MCF 10A (cell line): ENCODE measurements at regions not wholly inside any gene's neighbourhood (a gene's known extent, or its start where the extent isn't known, plus 50 kb on each side); places are given as distances from the start of the nearest gene placed in this dataset.

Source experiments
- BruUV-seq: library from RNA; stranded (reverse); fragments of 400-500 nt; replicated peaks from 2 replicates; lab custom pipeline; 2021; lab: Mats Ljungman, UMichigan
- CTCF ChIA-PET: fragments of 300-600 bp; sonication (Branson Sonifier 250); formaldehyde crosslinking; extraction: SDS; loops from one replicate; lab custom pipeline; 2021; ENCODE audit warnings: antibody characterized with exemption, inconsistent platforms; lab: Yijun Ruan, JAX
- POLR2A ChIA-PET: fragments of 300-600, 350-650 bp; sonication (Branson Sonifier 250); formaldehyde crosslinking; extraction: SDS; loops from one replicate; lab custom pipeline; 2020; ENCODE audit warnings: antibody characterized with exemption, inconsistent platforms; lab: Yijun Ruan, JAX
- DNase-seq: peaks from one replicate; pipeline ENCODE4 v3.0.0-alpha.2; 2018; ENCODE audit not compliant: unreplicated experiment
- H3K27ac Mint-ChIP-seq: one replicate; pipeline ENCODE4 v1.8.0; 2022; ENCODE audit warnings: mild to moderate bottlenecking, low read depth, mixed read lengths; ENCODE audit not compliant: unreplicated experiment
- H3K27me3 Mint-ChIP-seq: one replicate; pipeline ENCODE4 v1.8.0; 2022; ENCODE audit warnings: mixed read lengths; ENCODE audit not compliant: insufficient read depth, unreplicated experiment
- H3K36me3 Mint-ChIP-seq: one replicate; pipeline ENCODE4 v1.8.0; 2022; ENCODE audit warnings: mild to moderate bottlenecking, moderate library complexity, mixed read lengths; ENCODE audit not compliant: insufficient read depth, unreplicated experiment
- H3K4me1 Mint-ChIP-seq: one replicate; pipeline ENCODE4 v1.8.0; 2022; ENCODE audit warnings: mixed read lengths; ENCODE audit not compliant: insufficient read depth, unreplicated experiment
- H3K4me3 Mint-ChIP-seq: one replicate; pipeline ENCODE4 v1.8.0; 2022; ENCODE audit warnings: mild to moderate bottlenecking, moderate library complexity, mixed read lengths; ENCODE audit not compliant: unreplicated experiment
- H3K9me3 Mint-ChIP-seq: one replicate; pipeline ENCODE4 v1.8.0; 2022; ENCODE audit warnings: mixed read lengths; ENCODE audit not compliant: unreplicated experiment
- CTCF ChIP-seq: fragments of 200-600 bp; IDR thresholded peaks from one replicate; pipeline ENCODE4 v1.8.0; 2022; ENCODE audit warnings: antibody characterized with exemption, mild to moderate bottlenecking; ENCODE audit not compliant: unreplicated experiment
- intact Hi-C: fragments of 100-400 bp; cut with micrococcal nuclease; formaldehyde crosslinking; loops from 2 replicates; pipeline ENCODE4 v1.14.1; 2022

- no peak for DNase-seq
- intact Hi-C loops = no loop called here
- no TSS peak for BruUV-seq
- TF ChIP-seq CTCF = no peak
- Mint-ChIP-seq H3K27me3 (no peaks in the 10 kb centered on the region), H3K27ac (no peak overlapping the region), H3K4me3 (no peak overlapping the region), H3K4me1 (peaks cover 6% of the 10 kb centered on the region), H3K36me3 (no peaks in the 10 kb centered on the region), H3K9me3 (no peaks in the 10 kb centered on the region)
- POLR2A ChIA-PET = no interaction called here
- CTCF ChIA-PET = no interaction called here
Measured at GRCh38 chr3:165553371-165553770, 283.9 kb downstream of the BCHE start.

- Mint-ChIP-seq H3K27ac (no peak overlapping the region), H3K36me3 (no peaks in the 10 kb centered on the region), H3K4me1 (peaks cover 6% of the 10 kb centered on the region), H3K4me3 (peak overlapping the region; percentile 3), H3K27me3 (no peaks in the 10 kb centered on the region), H3K9me3 (no peaks in the 10 kb centered on the region)
- DNase-seq = no peak
- CTCF ChIA-PET = interaction anchor here (0.5 to 0.6 kb wide), 3 partner anchors 10 to 1553 kb away, joined by 3 to 4 read pairs (median 3); no protein-coding TSS in a partner anchor
- intact Hi-C loops = no loop called here
- POLR2A ChIA-PET = interaction anchor here (1.3 kb wide), 1 partner anchor 132 kb away, joined by 4 read pairs; no protein-coding TSS in a partner anchor
- no peak for TF ChIP-seq CTCF
- BruUV-seq = no TSS peak
Measured at GRCh38 chr3:165549665-165550064, 287.6 kb downstream of the BCHE start.

- Mint-ChIP-seq H3K4me3 (no peak overlapping the region), H3K4me1 (peaks cover 6% of the 10 kb centered on the region), H3K36me3 (no peaks in the 10 kb centered on the region), H3K27ac (no peak overlapping the region), H3K9me3 (no peaks in the 10 kb centered on the region), H3K27me3 (no peaks in the 10 kb centered on the region)
- peak; percentile 19 for DNase-seq
- CTCF ChIA-PET = interaction anchor here (0.6 kb wide), 2 partner anchors 11 to 79 kb away, joined by 3 read pairs; no protein-coding TSS in a partner anchor
- intact Hi-C loops = no loop called here
- BruUV-seq = no TSS peak
- POLR2A ChIA-PET = no interaction called here
- TF ChIP-seq CTCF = no peak
Measured at GRCh38 chr3:165549037-165549436, 288.2 kb downstream of the BCHE start.

- ChIA-PET POLR2A (no interaction called here), CTCF (no interaction called here)
- no peak for TF ChIP-seq CTCF
- Mint-ChIP-seq H3K9me3 (no peaks in the 10 kb centered on the region), H3K4me3 (no peak overlapping the region), H3K36me3 (no peaks in the 10 kb centered on the region), H3K4me1 (peaks cover 6% of the 10 kb centered on the region), H3K27me3 (no peaks in the 10 kb centered on the region), H3K27ac (no peak overlapping the region)
- intact Hi-C loops = no loop called here
- no TSS peak for BruUV-seq
- no peak for DNase-seq
Measured at GRCh38 chr3:165545059-165545458, 292.2 kb downstream of the BCHE start.
